Inflammatory macrophage treated with lipopolysaccharide for 4 hours (primary cell): ENCODE measurements at regions not wholly inside any gene's neighbourhood (a gene's known extent, or its start where the extent isn't known, plus 50 kb on each side); places are given as distances from the start of the nearest gene placed in this dataset.
"Not testable (repeated sequence)": the region's sequence is repeated elsewhere in the genome, so short reads cannot be mapped to it uniquely, and the experiment has no call there.

ENCODE experiments used
- DNase-seq: peaks from one replicate; pipeline ENCODE4 v3.0.0-alpha.2; 2020

GRCh38 chr2:187610450-187610849, 56.2 kb upstream of the TFPI start:
- not testable (repeated sequence) for DNase-seq

DNA sequence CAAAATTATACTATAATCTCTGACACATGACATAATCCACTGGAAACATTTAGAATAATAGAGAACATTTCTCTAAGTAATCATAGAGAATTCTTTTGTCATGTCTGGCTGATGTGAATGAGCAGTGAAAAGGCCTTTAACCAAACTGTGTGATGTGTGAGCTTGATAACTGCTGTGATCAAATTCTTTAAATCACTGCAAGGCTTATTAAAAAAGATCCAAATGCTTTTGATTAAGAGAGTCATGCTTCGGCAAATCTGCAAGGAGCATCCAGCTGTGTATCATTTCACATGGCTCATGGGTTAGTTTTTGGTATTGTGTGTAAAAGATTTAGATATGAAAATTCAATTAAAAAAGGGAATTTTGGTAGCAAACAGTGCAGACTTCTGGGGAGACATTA, 58.6 kb upstream of the TFPI start:
- no peak for DNase-seq

DNA sequence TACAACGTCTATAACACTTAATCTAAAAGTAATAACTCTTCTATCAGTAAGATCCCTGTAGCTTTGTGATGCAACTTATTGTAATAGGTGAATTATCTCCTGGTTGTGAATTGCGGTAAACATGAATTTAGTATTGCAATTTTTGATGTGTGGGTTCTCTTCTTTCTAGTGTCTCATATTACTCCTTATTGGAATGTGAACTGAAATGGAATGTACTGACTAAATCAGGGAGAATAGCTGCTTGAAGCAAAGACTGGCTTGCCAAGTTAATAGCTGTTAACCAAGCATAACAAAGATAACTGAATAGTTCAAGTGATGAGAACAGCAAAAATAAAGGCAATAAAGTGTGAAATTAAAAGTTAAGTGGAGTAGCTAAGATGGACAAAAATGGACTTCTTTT, 60.5 kb upstream of the TFPI start:
- DNase-seq = no peak

DNA sequence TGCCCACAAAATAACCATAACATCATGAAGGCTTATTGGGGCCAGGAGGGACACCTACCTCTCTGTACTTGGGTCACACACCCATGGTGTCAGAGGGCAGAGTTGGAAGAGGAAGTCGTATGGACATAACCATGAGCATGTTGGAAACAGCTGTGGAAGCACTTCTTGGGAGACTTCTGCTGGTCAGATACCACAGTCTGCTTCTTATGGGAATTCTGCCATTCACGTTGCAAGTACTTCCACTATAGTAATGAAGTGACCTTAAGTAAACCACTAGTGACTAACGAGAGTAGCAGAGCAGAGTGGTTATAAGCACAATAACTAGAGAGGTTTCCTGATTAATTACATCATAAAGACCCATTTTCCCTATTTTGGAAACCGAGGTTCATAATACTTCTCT, 61.1 kb upstream of the TFPI start:
- DNase-seq = no peak

GRCh38 chr2:187615902-187616301, 61.7 kb upstream of the TFPI start:
- no peak for DNase-seq

DNA sequence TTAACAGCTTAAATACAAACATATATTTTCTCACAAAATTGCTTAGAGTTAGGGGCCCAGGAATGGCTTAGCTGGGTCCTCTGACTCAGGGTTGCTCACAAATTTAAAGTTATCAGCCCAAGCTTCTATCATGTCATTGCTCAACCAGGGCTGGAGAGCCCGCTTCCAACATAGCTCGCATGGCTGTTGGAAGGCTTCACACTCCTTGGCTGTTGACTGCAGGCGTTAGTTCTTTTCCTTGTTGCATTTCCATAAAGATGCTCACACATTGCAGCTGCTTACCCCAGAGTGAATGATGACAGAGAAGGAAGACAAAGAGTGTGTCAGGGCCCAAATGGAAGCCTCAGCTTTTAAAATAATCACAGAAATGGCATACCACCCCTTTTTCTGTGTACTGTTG, 62.9 kb upstream of the TFPI start:
- DNase-seq = no peak

- no peak for DNase-seq
Measured at GRCh38 chr2:187617905-187618304, 63.7 kb upstream of the TFPI start.

DNA sequence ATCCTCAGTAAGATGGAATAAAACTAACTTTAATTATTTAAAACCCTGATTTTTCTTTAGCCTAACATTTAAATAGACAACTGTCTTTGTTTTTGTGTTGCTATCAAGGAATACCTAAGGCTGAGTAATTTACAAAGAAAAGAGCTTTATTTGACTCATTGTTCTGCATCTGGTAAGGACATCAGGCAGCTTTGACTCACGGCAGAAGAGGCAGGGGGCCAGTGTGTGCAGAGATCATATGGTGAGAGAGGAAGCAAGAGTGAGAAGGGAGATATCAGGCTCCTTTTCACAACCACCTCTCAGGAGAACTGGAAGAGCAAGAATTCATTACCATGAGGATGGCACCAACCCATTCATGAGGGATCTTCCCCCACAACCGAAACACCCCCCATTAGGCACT, 64.6 kb upstream of the TFPI start:
- DNase-seq = no peak

GRCh38 chr2:187627153-187627552, 72.9 kb upstream of the TFPI start:
- no peak for DNase-seq

DNA sequence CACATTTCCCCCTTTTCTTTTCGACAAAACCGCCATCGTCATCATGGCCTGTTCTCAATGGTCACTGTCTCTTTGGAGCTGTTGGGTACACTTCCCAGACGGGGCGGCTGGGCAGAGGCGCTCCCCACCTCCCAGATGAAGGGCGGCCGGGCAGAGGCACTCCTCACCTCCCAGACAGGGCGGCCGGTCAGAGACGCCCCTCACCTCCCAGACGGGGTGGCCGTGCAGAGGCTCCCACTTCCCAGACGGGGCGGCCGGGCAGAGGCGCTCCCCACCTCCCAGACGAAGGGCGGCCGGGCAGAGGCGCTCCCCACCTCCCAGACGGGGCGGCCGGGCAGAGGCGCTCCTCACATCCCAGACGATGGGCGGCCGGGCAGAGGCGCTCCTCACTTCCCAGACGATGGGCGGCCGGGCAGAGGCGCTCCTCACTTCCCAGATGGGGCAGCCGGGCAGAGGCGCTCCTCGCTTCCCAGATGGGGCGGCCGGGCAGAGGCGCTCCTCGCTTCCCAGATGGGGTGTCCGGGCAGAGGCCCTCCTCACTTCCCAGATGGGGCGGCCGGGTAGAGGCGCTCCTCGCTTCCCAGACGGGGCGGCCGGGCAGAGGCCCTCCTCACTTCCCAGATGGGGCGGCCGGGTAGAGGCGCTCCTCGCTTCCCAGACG, 82.6 kb upstream of the TFPI start:
- DNase-seq = not testable (repeated sequence)

DNA sequence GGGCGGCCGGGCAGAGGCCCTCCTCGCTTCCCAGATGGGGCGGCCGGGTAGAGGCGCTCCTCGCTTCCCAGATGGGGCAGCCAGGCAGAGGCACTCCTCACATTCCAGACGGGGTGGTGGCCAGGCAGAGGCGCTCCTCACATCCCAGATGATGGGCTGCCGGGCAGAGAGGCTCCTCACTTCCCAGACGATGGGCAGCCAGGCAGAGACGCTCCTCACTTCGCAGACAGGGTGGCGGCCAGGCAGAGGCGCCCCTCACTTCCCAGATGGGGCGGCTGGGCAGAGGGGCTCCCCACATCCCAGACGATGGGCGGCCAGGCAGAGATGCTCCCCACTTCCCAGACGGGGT, 83.1 kb upstream of the TFPI start:
- not testable (repeated sequence) for DNase-seq

DNA sequence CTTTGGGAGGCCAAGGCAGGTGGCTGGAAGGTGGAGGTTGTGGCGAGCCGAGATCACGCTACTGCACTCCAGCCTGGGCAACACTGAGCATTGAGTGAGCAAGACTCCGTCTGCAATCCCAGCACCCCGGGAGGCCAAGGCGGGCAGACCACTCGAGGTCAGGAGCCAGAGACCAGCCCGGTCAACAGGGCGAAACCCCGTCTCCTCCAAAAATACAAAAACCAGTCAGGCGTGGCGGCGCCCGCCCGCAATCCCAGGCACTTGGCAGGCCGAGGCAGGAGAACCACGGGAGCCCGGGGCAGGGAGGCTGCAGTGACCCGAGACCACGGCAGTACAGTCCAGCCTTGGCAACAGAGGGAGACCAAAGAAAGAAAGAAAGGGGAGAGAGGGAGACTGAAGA, 83.5 kb upstream of the TFPI start:
- not testable (repeated sequence) for DNase-seq

DNA sequence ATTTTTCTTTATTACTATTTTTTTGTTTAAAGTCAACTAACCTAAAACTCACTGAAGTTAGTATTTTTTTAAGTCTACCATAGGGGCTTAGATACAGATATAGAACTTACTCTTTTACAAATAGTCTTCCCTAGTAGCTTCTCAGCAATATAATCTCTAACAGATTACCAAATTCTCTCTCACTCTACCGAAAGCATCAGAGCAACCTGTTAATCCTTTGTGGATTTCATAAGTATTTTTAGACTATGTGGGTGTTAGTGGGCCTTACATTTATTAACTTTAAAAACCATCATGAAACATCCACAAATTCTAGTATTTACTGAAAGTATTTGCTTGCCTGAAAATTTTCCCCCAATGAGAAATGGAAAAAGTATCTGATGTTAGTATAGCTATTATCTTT, 84.6 kb upstream of the TFPI start:
- DNase-seq = no peak

DNA sequence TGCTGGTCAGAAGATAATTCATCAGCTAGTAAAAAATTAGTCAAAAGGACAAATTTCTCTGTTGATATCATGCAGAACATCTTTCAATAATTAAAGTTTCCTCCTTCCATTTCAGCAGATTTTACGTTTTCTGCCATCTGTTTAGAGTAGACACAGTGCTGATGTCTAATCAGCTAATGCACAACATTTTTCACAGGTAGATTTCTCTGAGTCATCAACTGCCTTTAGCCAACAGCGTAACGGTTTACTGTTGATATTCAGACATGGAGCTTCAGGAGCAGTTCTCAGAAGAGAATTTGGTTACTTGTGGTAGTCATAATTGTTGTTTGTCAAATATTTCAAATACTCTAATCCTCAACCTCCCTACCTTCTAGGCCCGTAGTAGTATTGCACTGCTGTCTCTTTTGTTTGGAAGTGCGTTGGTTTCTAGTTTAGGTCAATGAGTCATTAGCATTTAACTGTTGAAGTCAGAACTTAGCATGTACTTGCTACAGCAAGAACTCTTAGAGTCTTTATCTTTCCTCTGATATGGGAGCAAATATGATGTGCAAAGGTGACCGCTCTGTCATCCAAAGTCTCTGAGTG, 86.8 kb upstream of the TFPI start:
- DNase-seq = no peak

- DNase-seq = no peak
Measured at GRCh38 chr2:187642498-187642897, 88.3 kb upstream of the TFPI start.

- no peak for DNase-seq
Measured at GRCh38 chr2:187644486-187644885, 90.3 kb upstream of the TFPI start.

DNA sequence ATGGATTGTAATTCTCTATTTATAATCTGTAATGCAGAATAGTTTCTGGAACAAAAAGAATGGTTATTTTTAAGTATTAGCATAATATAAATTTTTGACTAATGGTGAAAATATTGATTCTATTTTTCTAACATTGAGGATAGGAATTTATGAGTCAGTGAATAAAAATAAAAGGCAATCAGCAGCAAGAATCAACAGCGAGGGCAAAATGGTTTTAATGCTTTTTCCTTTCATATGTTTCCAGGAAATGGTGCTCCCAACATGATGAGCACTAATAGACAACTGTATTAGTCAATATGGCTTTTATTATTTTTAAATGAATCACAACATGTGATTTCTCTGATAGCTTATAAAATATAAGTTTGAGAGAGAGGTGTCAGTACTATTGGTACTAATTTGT, 90.7 kb upstream of the TFPI start:
- no peak for DNase-seq

GRCh38 chr2:187646556-187646955, 92.3 kb upstream of the TFPI start:
- no peak for DNase-seq

GRCh38 chr2:187654535-187654934, 100.3 kb upstream of the TFPI start:
- no peak for DNase-seq

- no peak for DNase-seq
Measured at GRCh38 chr2:187655001-187655400, 100.8 kb upstream of the TFPI start.

GRCh38 chr2:187656123-187656522, 101.9 kb upstream of the TFPI start:
- no peak for DNase-seq

GRCh38 chr2:187658952-187659525, 104.8 kb upstream of the TFPI start:
- no peak for DNase-seq

DNA sequence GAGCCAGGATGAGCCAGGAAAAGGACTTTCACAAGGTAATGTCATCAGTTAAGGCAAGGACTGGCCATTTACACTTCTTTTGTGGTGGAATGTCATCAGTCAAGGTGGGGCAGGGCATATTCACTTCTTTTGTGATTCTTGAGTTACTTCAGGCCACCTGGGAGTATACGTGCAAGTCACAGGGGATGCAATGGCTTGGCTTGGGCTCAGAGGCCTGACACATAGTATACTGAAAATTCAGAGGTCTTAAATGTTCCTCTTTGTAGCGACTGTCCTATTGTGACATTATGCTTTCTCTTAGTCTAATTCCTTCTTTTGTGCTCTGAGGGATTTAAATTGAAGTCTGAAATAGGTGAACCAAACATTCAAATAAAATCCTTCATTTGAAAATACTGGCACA, 121.8 kb upstream of the TFPI start:
- DNase-seq = not testable (repeated sequence)

DNA sequence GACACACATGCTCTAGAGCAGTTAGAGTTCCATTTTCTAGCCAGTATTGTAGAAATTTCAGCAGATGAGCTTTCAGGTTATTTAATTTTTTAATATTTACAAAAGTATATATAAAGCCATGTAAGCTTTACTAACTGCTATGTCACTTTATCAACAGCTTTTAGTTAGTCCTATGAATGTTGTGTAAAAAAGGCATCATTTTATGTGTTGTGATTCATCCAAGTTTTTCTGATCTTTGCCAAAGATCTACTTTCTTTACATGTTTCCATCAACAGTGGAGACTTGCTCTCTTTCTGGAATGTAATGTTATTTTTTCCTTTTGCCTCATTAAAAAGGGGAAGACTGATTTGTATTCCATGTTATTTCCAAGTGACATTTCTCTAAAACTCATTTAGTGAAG, 125.2 kb upstream of the TFPI start:
- DNase-seq = no peak

DNA sequence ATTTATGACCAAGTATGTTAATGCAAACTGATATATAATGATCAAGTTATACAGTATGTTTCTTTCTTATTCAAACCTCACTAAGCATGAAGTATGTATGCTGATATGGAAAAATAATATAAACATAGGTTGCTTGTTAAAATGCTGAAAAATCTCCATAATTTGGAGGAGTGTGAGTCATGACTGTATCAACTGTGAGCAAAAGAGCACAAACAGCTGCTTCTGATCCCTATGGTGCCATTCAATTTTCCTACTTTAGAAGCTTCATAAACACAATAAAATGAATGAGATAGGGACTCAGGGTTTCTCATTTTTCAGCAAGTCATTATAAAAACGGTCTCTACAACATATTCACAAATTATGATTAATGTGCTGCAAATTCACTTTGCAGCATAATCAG, 129.9 kb upstream of the TFPI start:
- no peak for DNase-seq
